HG03571 (cell line): ENCODE measurements at regions not wholly inside any gene's neighbourhood (a gene's known extent, or its start where the extent isn't known, plus 50 kb on each side); places are given as distances from the start of the nearest gene placed in this dataset.
"Not testable (repeated sequence)": the region's sequence is repeated elsewhere in the genome, so short reads cannot be mapped to it uniquely, and the experiment has no call there.

Experiments
- ATAC-seq: cut with Tn5 transposase; IDR thresholded peaks from one replicate; pipeline ENCODE4 v1.9.1; 2021; ENCODE audit not compliant: unreplicated experiment

DNA sequence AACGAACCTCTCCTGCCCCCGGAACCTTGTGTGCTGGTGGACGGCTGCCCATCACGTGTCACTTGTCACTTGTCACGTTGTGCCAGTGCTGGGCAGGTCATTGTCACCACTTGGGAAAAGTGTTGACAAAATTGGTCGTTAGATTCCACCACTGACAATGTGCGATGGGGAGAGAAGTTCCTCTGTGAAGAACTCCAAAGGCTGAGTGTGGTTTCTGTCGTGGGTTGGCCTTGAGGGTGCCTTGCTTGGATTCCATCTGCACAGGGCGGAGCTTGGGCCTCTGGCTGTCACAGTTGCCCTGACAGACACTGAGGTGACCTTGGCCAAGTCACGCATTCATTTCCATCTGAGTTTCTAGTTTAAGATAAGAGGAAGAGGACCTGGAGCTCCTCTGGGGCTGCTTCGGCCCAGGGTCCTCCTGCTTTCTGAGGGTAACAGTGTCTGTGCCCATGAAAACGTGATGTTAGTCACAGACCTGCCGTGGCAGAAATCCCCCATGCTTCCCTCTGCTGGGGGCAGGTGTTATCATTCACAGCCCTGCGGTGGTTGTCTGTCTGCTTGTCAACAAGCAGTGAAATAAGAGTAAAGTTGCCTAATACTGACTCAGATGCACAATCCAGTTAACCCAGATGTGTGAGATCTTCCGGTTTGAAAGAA lies 133.6 kb downstream of the LAT start:
- ATAC-seq: not testable (repeated sequence)

GRCh38 chr16:29117631-29118030 lies 132.8 kb downstream of the LAT start:
- no peak for ATAC-seq

DNA sequence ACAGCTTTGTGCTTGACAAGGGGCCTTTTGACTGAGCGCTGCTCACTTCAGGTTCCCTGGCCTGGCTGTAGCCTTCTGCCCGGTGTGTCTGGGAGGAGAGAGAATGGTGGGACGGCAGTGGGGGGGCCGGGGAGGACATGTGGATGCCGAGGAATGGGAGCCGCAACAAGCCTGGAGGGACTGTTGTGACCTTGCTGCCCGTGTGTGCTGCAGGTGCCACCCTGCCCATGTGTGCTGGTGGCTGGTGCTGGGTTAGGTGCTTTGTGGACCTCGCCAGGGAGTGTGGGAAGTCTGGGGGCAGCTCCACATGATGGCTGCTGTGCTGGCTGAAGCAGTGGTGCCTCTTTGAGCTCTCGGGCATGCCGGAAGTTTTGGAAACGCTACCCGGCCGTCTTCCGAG lies 132.1 kb downstream of the LAT start:
- ATAC-seq: no peak

- not testable (repeated sequence) for ATAC-seq
These were observed 131.4 kb downstream of the LAT start for GRCh38 chr16:29116207-29116606.

DNA sequence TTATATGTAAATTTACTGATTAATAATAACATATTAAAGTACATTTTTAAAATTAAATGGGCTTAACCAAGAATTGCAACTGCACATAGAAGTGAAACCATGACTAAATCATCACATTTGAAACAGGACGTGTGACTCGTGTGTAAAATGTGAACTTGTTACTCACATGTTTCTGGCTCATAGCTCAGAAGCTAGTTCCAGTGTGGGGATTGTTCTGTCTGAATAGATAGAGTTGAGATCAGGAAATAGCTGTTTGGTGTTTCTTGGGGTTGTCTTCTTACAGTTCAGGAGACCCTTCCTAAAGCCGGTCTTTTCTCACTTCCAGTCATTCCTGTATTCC lies 130.9 kb downstream of the LAT start:
- ATAC-seq: not testable (repeated sequence)

GRCh38 chr16:29114989-29115801 lies 130.3 kb downstream of the LAT start:
- ATAC-seq: not testable (repeated sequence)

DNA sequence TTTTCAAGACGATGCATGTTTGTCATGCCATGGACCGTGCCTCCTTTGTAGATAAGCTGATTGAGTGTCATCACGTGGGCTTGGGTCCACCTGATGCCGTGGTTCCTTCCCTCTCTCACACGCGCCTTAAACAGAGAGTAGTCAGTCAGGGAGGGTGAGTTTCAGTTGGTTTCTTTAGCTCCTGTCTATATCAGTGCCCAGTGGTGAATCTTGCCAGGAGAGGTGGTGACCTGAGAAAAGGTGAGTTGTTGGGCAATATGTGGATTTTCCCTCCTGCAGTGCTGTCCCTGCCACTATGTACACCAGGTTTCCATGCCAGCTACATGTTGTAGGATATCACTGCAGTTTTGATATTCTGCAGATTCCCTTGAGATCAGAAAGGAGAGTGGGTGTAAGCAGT lies 129.7 kb downstream of the LAT start:
- no peak for ATAC-seq

GRCh38 chr16:29113446-29113845 lies 128.6 kb downstream of the LAT start:
- ATAC-seq: not testable (repeated sequence)

DNA sequence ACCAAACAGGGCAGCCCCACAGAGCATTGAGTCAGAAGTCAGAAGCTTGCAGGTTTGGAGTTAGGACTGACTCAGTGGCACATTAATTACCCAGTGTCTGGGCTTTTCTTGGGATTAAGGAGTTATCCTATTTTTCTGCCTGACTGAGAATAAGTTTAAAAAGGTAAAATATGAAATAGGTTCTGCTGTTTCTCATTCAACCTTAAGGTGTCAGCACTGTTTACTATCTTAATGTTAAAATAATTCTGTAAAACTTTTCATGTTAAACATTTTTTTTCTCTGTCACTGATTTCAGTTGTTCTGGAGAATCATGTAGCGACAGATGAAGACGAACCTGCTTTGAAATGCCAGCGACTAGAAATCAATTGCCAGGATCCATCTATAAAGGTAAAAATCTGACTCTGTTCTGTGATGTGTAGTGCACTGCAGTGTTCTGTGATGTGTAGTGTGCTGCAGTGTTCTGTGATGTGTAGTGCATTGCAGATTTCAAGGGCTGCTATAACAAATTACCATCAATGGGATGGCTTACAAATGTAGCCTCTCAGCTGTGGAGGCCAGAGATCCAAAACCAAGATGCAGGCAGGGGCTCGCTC lies 128.0 kb downstream of the LAT start:
- ATAC-seq: no peak

GRCh38 chr16:29111901-29112680 lies 127.2 kb downstream of the LAT start:
- not testable (repeated sequence) for ATAC-seq

GRCh38 chr16:29111421-29111820 lies 126.6 kb downstream of the LAT start:
- no peak for ATAC-seq

DNA sequence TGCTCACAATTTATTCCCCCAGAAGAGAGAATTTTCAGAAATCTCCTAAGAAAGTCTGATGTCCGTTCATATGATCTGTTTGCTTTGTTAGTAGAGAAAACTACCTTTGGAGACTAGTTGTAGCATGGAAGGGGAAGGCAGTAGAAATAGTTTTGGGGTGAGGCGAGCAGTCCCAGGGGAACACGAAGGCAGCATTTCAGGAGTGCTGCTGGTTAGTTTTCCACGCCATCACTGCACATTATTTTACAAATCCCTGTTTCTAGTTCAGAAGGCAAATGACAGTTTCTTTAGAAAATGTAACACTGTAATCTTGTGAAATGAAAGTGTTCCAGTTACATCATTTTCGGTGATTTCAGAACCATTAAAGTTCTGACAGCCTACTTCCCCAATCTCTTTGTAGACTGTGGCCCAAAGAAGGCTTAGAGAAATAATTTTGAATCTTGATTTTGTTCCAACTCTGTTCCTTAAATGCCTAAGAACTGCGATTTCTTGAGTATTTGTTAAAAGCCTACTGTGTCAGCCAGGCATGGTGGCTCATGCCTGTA lies 123.8 kb downstream of the LAT start:
- ATAC-seq: not testable (repeated sequence)

GRCh38 chr16:29107299-29107698 lies 122.4 kb downstream of the LAT start:
- no peak for ATAC-seq

GRCh38 chr16:29106259-29106908 lies 121.5 kb downstream of the LAT start:
- not testable (repeated sequence) for ATAC-seq

DNA sequence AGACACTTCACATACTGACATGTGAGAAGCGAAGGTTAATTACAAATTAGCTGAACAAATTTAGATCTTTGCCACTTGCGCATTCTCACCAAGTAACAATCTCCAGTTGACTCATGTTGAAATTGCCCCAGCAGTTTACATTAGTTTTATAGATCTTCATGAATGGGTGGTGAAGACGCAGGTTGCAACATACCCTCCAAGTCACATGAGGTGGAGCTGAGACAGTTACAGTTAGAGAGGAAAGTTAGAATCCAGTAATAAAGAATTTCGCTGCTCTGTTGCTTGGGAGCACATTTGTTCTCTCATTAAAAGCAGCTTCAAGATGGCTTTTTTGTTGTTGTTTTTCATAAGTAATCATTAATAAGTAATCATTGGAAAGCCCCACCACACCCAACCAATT lies 119.7 kb downstream of the LAT start:
- ATAC-seq: not testable (repeated sequence)

DNA sequence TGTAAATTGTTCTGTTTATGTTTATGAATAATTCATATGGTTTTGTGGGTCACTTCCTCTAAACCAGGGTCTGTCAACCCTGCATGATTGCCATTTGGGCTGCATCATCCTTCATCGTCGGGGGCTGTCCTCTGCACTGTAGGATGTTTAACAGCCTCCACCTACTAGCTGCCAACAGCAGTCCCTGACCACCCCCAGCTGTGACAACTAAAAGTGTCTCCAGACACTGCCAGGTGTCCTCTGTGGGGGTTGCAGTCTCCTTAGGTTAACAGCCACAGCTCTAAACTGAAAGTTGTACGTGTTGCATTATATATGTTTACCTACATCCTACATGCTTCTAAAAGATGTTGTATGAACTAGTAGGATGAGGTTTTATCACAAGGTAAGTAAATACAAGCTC lies 113.1 kb downstream of the LAT start:
- not testable (repeated sequence) for ATAC-seq

DNA sequence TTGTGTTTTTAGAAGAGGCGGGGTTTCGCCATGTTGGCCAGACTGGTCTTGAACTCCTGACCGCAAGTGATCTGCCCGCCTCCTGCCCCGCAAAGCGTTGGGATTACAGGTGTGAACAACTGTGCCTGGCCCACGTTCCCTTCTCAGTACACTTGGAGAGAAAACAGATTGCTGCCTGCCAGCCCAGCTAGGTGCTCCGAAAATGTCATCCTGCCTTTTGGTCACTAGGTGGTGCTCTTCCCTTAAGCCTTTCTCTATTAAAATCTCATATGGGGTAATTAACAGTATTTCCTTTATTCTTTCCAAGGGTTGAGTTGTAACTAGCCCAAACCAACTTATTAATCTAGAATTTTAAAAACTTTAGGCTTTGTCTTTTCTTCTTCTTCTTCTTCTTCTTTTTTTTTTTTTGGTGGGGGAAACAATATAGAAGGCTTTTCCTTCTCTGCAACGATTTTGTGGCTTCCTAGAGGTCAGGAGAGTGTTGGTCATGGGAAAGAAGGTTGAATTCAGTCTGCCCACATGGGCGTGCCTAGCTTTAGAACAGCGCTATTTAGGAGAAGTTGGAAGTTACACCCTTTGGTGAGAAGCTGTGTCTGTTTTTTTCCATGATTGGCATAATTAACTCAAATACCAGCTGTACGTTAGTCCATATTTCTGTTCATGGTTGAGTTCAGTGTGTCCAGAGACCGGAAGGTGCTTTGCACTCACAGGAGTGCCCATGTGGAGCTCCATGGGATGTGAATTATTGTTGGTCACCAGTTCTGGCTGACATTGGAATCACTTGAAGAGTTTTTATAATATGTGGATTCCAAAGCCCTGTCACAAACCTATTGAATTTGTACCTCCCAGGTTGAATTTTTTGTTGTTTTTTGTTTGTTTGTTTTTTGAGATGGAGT lies 110.1 kb downstream of the LAT start:
- ATAC-seq: not testable (repeated sequence)

GRCh38 chr16:29094325-29094724 lies 109.5 kb downstream of the LAT start:
- not testable (repeated sequence) for ATAC-seq

- ATAC-seq: not testable (repeated sequence)
These were observed 104.8 kb downstream of the LAT start for GRCh38 chr16:29089679-29090078.
